HFF-Myc (cell line): ENCODE measurements at regions not wholly inside any gene's neighbourhood (a gene's known extent, or its start where the extent isn't known, plus 50 kb on each side); places are given as distances from the start of the nearest gene placed in this dataset.
"Not testable (repeated sequence)": the region's sequence is repeated elsewhere in the genome, so short reads cannot be mapped to it uniquely, and the experiment has no call there.

Experiments
- DNase-seq: peaks from one replicate; pipeline ENCODE4 v3.0.0-alpha.2; 2011; ENCODE audit warnings: low read depth; ENCODE audit errors: extremely low read depth
- H3K4me3 ChIP-seq: replicated peaks from 2 replicates; pipeline ENCODE4 v1.5.1; 2011; ENCODE audit warnings: low read depth, mild to moderate bottlenecking, control low read depth, low read length
- TF ChIP-seq, protein P1 (sequence below): IDR thresholded peaks from 2 replicates; pipeline ENCODE4 v1.5.1; 2012; ENCODE audit warnings: mild to moderate bottlenecking, low read depth, low read length, control low read depth; ENCODE audit errors: missing control alignments

DNA sequence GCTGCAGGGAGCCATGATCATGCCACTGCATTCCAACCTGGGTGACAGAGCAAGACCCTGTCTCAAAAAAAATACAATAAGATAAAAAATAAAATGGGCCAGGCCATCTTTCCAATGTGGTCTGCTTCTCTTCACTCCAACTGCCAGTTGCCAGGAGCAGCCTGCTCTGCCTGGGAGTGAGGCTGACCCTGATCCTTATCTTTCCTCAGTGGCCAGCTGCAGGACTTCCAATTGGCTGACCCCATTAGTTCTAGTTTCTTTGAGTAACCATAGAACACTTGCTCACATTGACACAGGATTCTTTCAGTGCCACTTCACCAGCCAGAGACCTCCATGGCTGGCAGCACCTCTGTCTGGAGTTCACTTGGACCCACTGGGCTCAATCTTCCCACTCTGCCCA, 258.6 kb downstream of the MID1IP1 start:
- TF ChIP-seq, protein P1, sequence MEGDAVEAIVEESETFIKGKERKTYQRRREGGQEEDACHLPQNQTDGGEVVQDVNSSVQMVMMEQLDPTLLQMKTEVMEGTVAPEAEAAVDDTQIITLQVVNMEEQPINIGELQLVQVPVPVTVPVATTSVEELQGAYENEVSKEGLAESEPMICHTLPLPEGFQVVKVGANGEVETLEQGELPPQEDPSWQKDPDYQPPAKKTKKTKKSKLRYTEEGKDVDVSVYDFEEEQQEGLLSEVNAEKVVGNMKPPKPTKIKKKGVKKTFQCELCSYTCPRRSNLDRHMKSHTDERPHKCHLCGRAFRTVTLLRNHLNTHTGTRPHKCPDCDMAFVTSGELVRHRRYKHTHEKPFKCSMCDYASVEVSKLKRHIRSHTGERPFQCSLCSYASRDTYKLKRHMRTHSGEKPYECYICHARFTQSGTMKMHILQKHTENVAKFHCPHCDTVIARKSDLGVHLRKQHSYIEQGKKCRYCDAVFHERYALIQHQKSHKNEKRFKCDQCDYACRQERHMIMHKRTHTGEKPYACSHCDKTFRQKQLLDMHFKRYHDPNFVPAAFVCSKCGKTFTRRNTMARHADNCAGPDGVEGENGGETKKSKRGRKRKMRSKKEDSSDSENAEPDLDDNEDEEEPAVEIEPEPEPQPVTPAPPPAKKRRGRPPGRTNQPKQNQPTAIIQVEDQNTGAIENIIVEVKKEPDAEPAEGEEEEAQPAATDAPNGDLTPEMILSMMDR, result no peak
- no peak overlapping the region for H3K4me3 ChIP-seq
- DNase-seq, result no peak

DNA sequence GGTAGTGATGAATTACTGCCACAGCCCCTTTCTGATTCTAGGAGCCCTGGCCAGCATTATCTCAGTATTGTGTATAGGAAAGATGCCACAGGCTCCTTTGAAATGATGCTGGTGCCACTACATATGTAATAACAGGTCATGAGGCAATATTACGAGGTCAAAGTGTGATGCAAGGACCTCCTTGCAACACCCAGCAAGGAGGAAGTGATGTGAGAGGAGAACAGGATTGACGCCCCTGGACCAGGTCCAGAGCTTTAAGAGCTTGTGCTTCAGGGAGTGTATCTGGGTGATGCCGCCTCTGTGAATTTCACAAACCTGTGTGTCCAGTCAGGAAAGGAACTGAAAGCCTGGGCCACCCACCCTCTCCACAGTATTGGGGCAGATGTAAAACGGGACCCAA, 261.8 kb downstream of the MID1IP1 start:
- no peak overlapping the region for H3K4me3 ChIP-seq
- TF ChIP-seq, protein P1, result no peak
- no peak for DNase-seq

DNA sequence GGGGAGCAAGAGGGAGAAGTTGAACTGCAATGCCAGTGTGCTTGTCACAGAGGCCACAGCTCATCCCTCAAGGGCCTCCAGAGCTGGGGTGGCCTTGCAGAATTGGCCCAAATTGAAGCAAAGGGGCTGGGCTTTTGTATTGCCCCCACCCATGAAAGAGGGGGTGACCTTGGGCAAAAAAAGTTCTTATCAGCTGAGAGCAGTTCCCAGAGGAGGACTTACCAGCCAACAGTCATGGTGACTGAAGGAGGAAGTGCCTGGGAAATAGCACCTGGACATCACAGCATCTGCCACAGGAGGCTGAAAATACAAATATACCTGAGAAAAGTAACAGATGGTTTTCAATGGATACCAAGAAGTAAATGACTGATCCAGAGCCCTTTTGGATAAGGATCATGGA, 262.4 kb downstream of the MID1IP1 start:
- H3K4me3 ChIP-seq, result no peak overlapping the region
- TF ChIP-seq, protein P1, result no peak
- DNase-seq, result no peak

DNA sequence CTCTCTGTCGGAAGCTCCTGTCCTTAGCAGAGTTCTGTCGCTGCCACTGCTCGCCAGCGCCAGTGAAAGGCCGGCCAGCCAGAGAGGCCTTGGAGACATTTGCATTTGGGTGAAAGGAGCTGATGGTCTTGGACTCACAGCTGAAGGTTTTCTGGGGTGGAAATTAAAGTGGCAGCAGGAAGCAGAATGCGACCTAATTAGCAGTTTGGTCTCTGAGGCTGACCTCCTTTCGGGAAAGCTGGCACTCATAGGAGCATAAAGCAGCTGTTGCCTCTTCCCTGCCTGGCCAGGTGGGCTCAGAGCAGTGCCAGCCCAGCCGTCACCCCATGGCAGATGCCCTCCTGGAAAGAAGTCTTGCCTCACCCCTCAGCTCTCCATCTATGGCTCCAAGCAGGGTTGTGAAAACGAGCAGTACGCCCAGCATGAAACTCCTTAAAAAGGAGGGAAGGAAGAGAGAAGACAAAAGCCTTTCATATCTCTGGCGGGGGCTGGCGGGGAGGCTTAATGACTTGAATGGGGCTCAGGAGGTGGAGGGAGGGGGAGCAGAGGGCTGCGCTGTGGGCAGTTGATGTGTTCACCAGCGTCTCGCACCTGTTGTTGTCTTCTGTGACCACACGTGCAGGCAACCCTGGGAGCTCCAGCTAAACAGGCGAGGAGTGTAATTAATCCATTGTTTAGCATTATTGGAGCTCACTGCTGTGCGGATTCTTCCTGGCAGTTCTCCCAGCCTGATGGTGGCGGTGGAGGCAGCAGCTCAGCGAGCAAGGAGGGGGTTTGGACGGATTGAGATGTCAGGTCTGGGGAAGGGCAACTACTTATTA, 264.0 kb downstream of the MID1IP1 start:
- no peak overlapping the region for H3K4me3 ChIP-seq
- TF ChIP-seq, protein P1, result no peak
- DNase-seq, result no peak

DNA sequence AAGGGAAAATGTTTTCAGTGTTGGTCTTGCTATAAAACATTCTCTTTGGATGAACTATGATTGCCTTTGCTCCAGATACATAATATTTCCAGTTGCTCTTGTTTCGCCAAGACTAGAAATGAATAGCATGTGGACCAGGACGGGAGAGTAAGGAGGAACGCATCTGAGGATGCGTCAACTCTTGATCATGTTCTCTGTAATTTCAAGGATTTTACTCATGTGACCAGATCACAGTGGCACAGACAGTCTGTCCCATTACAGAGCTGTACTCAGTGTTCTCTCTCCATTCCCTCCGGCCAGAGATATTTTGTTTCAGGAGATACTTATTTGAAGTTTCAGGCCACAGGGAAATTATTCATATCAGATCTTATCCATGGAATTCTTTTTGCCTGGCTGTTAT, 266.6 kb downstream of the MID1IP1 start:
- no peak overlapping the region for H3K4me3 ChIP-seq
- TF ChIP-seq, protein P1, result no peak
- no peak for DNase-seq

DNA sequence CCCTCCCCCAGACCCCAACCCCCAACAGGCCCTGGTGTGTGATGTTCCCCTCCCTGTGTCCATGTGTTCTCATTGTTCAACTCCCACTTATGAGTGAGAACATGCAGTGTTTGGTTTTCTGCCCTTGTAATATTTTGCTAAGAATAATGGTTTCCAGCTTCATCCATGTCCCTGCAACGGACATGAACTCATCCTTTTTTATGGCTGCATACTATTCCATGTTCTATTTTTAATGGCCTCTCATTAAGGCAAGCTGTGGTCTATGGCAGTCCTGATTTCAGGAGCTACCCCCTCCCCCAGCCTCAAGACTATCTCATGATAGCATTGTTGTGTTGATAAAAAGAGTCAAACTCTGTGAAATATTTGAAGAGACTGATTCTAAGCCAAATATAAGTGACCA, 267.4 kb downstream of the MID1IP1 start:
- DNase-seq, H3K4me3 ChIP-seq: not testable (repeated sequence)

DNA sequence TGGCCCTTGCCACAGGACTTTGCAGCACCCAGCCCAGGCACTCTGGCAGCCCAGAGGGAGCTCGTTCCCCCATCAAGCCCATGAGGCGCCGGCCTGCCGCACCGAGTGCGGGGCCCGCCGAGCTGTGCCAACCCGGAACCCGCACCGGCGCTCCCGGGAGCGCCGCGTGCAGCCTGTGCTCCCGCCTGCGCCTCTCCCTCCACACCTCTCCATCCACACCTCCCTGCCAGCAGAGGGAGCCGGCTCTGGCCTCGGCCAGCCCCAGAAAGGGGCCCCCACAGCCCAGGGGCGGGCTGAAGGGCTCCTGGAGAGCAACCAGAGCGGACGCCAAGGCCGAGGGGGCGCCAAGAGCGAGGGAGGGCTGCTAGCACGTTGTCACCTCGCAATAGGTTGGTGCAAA, 268.8 kb downstream of the MID1IP1 start:
- no peak for DNase-seq
- TF ChIP-seq, protein P1, result no peak
- H3K4me3 ChIP-seq, result no peak overlapping the region
